Fibroblast of lung (primary cell): ENCODE measurements at regions not wholly inside any gene's neighbourhood (a gene's known extent, or its start where the extent isn't known, plus 50 kb on each side); places are given as distances from the start of the nearest gene placed in this dataset.

Experiments
- EZH2 ChIP-seq: IDR thresholded peaks from 2 replicates; pipeline ENCODE4 v1.5.1; 2012; ENCODE audit warnings: low read length, control low read depth, mild to moderate bottlenecking; ENCODE audit errors: missing control alignments
- TF ChIP-seq, protein P1 (sequence below), 2 donors: IDR thresholded peaks in 1 of 2; conservative IDR thresholded peaks in 1 of 2; 1 replicate in 1 of 2; 2 replicates in 1 of 2; pipeline ENCODE4 v1.5.1; 2011 to 2012; ENCODE audit warnings: low read length in 2 of 2, control low read depth in 1 of 2, inconsistent platforms in 1 of 2, low read depth in 1 of 2, mild to moderate bottlenecking in 1 of 2

DNA sequence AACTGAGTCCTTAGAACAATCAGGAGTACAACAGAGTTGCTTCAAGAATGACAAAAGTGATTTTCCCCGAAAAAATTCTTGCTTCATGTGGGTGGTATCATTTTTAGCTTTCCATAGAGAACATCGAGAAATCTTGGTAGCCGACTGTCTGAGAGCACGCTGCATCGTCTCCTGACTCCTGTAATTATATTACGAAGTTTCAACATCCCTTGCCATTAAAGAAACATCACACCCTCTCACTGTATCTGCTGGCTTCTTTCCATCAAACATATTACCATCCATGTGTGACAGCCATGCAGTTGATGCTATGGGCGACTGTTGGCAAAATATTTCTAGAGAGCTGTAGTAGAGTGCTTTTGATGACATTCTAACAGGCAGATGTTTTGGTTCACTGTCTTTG is 311.2 kb downstream of the CMPK2 start:
- TF ChIP-seq, protein P1, sequence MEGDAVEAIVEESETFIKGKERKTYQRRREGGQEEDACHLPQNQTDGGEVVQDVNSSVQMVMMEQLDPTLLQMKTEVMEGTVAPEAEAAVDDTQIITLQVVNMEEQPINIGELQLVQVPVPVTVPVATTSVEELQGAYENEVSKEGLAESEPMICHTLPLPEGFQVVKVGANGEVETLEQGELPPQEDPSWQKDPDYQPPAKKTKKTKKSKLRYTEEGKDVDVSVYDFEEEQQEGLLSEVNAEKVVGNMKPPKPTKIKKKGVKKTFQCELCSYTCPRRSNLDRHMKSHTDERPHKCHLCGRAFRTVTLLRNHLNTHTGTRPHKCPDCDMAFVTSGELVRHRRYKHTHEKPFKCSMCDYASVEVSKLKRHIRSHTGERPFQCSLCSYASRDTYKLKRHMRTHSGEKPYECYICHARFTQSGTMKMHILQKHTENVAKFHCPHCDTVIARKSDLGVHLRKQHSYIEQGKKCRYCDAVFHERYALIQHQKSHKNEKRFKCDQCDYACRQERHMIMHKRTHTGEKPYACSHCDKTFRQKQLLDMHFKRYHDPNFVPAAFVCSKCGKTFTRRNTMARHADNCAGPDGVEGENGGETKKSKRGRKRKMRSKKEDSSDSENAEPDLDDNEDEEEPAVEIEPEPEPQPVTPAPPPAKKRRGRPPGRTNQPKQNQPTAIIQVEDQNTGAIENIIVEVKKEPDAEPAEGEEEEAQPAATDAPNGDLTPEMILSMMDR (conservative IDR thresholded peaks at IDR 0.05 in 1 of 2, IDR thresholded peaks at IDR 0.05 in 1 of 2; ENCODE audit: low read depth in 1 of 2, low read length in 2 of 2) = no peak
- no peak for TF ChIP-seq EZH2
